ENCODE measurements at regions not wholly inside any gene's neighbourhood (a gene's known extent, or its start where the extent isn't known, plus 50 kb on each side); places are given as distances from the start of the nearest gene placed in this dataset.

- H3K27ac ChIP-seq (ENCODE audit: low read length): no peak overlapping the region
- no peak for ATAC-seq
- intact Hi-C loops (cut with DNase I): no loop called here
Measured at GRCh38 chr15:93479715-93480114, 390.7 kb upstream of the RGMA start.

GRCh38 chr15:93478947-93479346 lies 389.9 kb upstream of the RGMA start:
- WGBS: 77% methylated on average over 5 of the region's 5 CpGs
- Histone ChIP-seq H3K4me3 (ENCODE audit: low read length) (no peak overlapping the region), H3K27me3 (ENCODE audit: control insufficient read depth, insufficient read depth) (no peaks in the 10 kb centered on the region), H3K27ac (ENCODE audit: low read length) (no peak overlapping the region), H3K9me3 (ENCODE audit: control insufficient read depth, low read length) (no peaks in the 10 kb centered on the region), H3K4me1 (ENCODE audit: control insufficient read depth, insufficient read depth, low read length) (no peaks in the 10 kb centered on the region)
- ATAC-seq (no peak), DNase-seq (no peak)
- intact Hi-C loops (cut with DNase I): no loop called here

More at GRCh38 chr15:93479715-93480114, 390.7 kb upstream of the RGMA start:
- Histone ChIP-seq H3K9me3 (ENCODE audit: control insufficient read depth, low read length) (no peaks in the 10 kb centered on the region), H3K27me3 (ENCODE audit: control insufficient read depth, insufficient read depth) (no peaks in the 10 kb centered on the region), H3K4me3 (ENCODE audit: low read length) (no peak overlapping the region), H3K4me1 (ENCODE audit: control insufficient read depth, insufficient read depth, low read length) (no peaks in the 10 kb centered on the region)
- peak in 1 of 3 donors; percentile 81 for DNase-seq
- WGBS: 62% methylated on average over 2 of the region's 2 CpGs

GRCh38 chr15:93477721-93478120 lies 388.7 kb upstream of the RGMA start:
- ATAC-seq: peak; percentile 48 to 81
- no peaks in the 10 kb centered on the region for H3K9me3 ChIP-seq (ENCODE audit: control insufficient read depth, low read length)
- WGBS: 54% methylated on average over 4 of the region's 4 CpGs
- intact Hi-C loops (cut with DNase I): no loop called here
- no peaks in the 10 kb centered on the region for H3K4me1 ChIP-seq (ENCODE audit: control insufficient read depth, insufficient read depth, low read length)
- no peak for DNase-seq
- H3K27me3 ChIP-seq (ENCODE audit: control insufficient read depth, insufficient read depth): no peaks in the 10 kb centered on the region
- H3K27ac ChIP-seq (ENCODE audit: low read length): no peak overlapping the region
- H3K4me3 ChIP-seq (ENCODE audit: low read length): no peak overlapping the region

GRCh38 chr15:93477188-93477587 lies 388.2 kb upstream of the RGMA start:
- Histone ChIP-seq H3K4me1 (ENCODE audit: control insufficient read depth, insufficient read depth, low read length) (no peaks in the 10 kb centered on the region), H3K4me3 (ENCODE audit: low read length) (no peak overlapping the region), H3K9me3 (ENCODE audit: control insufficient read depth, low read length) (no peaks in the 10 kb centered on the region), H3K27ac (ENCODE audit: low read length) (no peak overlapping the region), H3K27me3 (ENCODE audit: control insufficient read depth, insufficient read depth) (no peaks in the 10 kb centered on the region)
- no peak for ATAC-seq
- intact Hi-C loops (cut with DNase I): no loop called here
- 41% methylated on average over 4 of the region's 4 CpGs for WGBS
- DNase-seq: no peak

GRCh38 chr15:93476491-93477177 lies 387.6 kb upstream of the RGMA start:
- peak in 1 of 3 donors; percentile 51 for DNase-seq
- Histone ChIP-seq H3K27ac (ENCODE audit: low read length) (no peak overlapping the region), H3K27me3 (ENCODE audit: control insufficient read depth, insufficient read depth) (no peaks in the 10 kb centered on the region), H3K4me3 (ENCODE audit: low read length) (no peak overlapping the region), H3K9me3 (ENCODE audit: control insufficient read depth, low read length) (no peaks in the 10 kb centered on the region), H3K4me1 (ENCODE audit: control insufficient read depth, insufficient read depth, low read length) (no peaks in the 10 kb centered on the region)
- WGBS: 80% methylated on average over 8 of the region's 8 CpGs
- ATAC-seq: no peak
- intact Hi-C loops (cut with DNase I): no loop called here

GRCh38 chr15:93474728-93475127 lies 385.7 kb upstream of the RGMA start:
- no peak for ATAC-seq
- H3K9me3 ChIP-seq (ENCODE audit: control insufficient read depth, low read length): no peaks in the 10 kb centered on the region
- no peak overlapping the region for H3K27ac ChIP-seq (ENCODE audit: low read length)
- no peak overlapping the region for H3K4me3 ChIP-seq (ENCODE audit: low read length)
- intact Hi-C loops (cut with DNase I): no loop called here
- 77% methylated on average over 9 of the region's 9 CpGs for WGBS
- no peak for DNase-seq
- no peaks in the 10 kb centered on the region for H3K27me3 ChIP-seq (ENCODE audit: control insufficient read depth, insufficient read depth)
- no peaks in the 10 kb centered on the region for H3K4me1 ChIP-seq (ENCODE audit: control insufficient read depth, insufficient read depth, low read length)

GRCh38 chr15:93469994-93470393 lies 381.0 kb upstream of the RGMA start:
- Histone ChIP-seq H3K27me3 (ENCODE audit: control insufficient read depth, insufficient read depth) (no peaks in the 10 kb centered on the region), H3K4me3 (ENCODE audit: low read length) (no peak overlapping the region), H3K27ac (ENCODE audit: low read length) (no peak overlapping the region), H3K4me1 (ENCODE audit: control insufficient read depth, insufficient read depth, low read length) (no peaks in the 10 kb centered on the region), H3K9me3 (ENCODE audit: control insufficient read depth, low read length) (no peaks in the 10 kb centered on the region)
- no peak for DNase-seq
- no peak for ATAC-seq
- intact Hi-C loops (cut with DNase I): no loop called here
- 80% methylated on average over 12 of the region's 12 CpGs for WGBS

GRCh38 chr15:93467337-93467736 lies 378.3 kb upstream of the RGMA start:
- no peaks in the 10 kb centered on the region for H3K27me3 ChIP-seq (ENCODE audit: control insufficient read depth, insufficient read depth)
- DNase-seq: peak; percentile 81 to 86 (median 83)
- intact Hi-C loops (cut with DNase I): no loop called here
- WGBS: 23% methylated on average over 3 of the region's 3 CpGs
- ATAC-seq: peak; percentile 92 to 93
- no peak overlapping the region for H3K4me3 ChIP-seq (ENCODE audit: low read length)
- H3K4me1 ChIP-seq (ENCODE audit: control insufficient read depth, insufficient read depth, low read length): no peaks in the 10 kb centered on the region
- no peak overlapping the region for H3K27ac ChIP-seq (ENCODE audit: low read length)
- H3K9me3 ChIP-seq (ENCODE audit: control insufficient read depth, low read length): no peaks in the 10 kb centered on the region

GRCh38 chr15:93466380-93466779 lies 377.4 kb upstream of the RGMA start:
- no peak overlapping the region for H3K4me3 ChIP-seq (ENCODE audit: low read length)
- H3K27me3 ChIP-seq (ENCODE audit: control insufficient read depth, insufficient read depth): no peaks in the 10 kb centered on the region
- 82% methylated on average over 1 of the region's 1 CpG for WGBS
- H3K27ac ChIP-seq (ENCODE audit: low read length): no peak overlapping the region
- DNase-seq (no peak), ATAC-seq (no peak)
- no peaks in the 10 kb centered on the region for H3K4me1 ChIP-seq (ENCODE audit: control insufficient read depth, insufficient read depth, low read length)
- intact Hi-C loops (cut with DNase I): no loop called here
- no peaks in the 10 kb centered on the region for H3K9me3 ChIP-seq (ENCODE audit: control insufficient read depth, low read length)

GRCh38 chr15:93462690-93463089 lies 373.7 kb upstream of the RGMA start:
- WGBS: 69% methylated on average over 4 of the region's 4 CpGs
- no peak for ATAC-seq
- H3K27ac ChIP-seq (ENCODE audit: low read length): no peak overlapping the region
- intact Hi-C loops (cut with DNase I): no loop called here
- H3K9me3 ChIP-seq (ENCODE audit: control insufficient read depth, low read length): no peaks in the 10 kb centered on the region
- no peak for DNase-seq
- H3K4me1 ChIP-seq (ENCODE audit: control insufficient read depth, insufficient read depth, low read length): no peaks in the 10 kb centered on the region
- H3K4me3 ChIP-seq (ENCODE audit: low read length): no peak overlapping the region
- no peaks in the 10 kb centered on the region for H3K27me3 ChIP-seq (ENCODE audit: control insufficient read depth, insufficient read depth)

- H3K27ac ChIP-seq (ENCODE audit: low read length): no peak overlapping the region
- H3K27me3 ChIP-seq (ENCODE audit: control insufficient read depth, insufficient read depth): no peaks in the 10 kb centered on the region
- no peaks in the 10 kb centered on the region for H3K4me1 ChIP-seq (ENCODE audit: control insufficient read depth, insufficient read depth, low read length)
- H3K9me3 ChIP-seq (ENCODE audit: control insufficient read depth, low read length): no peaks in the 10 kb centered on the region
- intact Hi-C loops (cut with DNase I): no loop called here
- H3K4me3 ChIP-seq (ENCODE audit: low read length): no peak overlapping the region
- no peak for DNase-seq
- ATAC-seq: no peak
Measured at GRCh38 chr15:93460717-93461116, 371.7 kb upstream of the RGMA start.

GRCh38 chr15:93459396-93459795 lies 370.4 kb upstream of the RGMA start:
- intact Hi-C loops (cut with DNase I): no loop called here
- Histone ChIP-seq H3K4me1 (ENCODE audit: control insufficient read depth, insufficient read depth, low read length) (no peaks in the 10 kb centered on the region), H3K9me3 (ENCODE audit: control insufficient read depth, low read length) (no peaks in the 10 kb centered on the region), H3K27ac (ENCODE audit: low read length) (no peak overlapping the region), H3K27me3 (ENCODE audit: control insufficient read depth, insufficient read depth) (no peaks in the 10 kb centered on the region), H3K4me3 (ENCODE audit: low read length) (no peak overlapping the region)
- WGBS: 91% methylated on average over 3 of the region's 3 CpGs
- no peak for ATAC-seq
- no peak for DNase-seq
